ENCODE measurements at regions not wholly inside any gene's neighbourhood (a gene's known extent, or its start where the extent isn't known, plus 50 kb on each side); places are given as distances from the start of the nearest gene placed in this dataset.

GRCh38 chr14:106396999-106397398, 870.6 kb downstream of the TMEM121 start:
- Histone ChIP-seq H3K4ac (replicated peaks; ENCODE audit: insufficient read length, low read depth, low read length) (no peak overlapping the region), H3K56ac (replicated peaks; ENCODE audit: insufficient read length, low read depth, low read length) (no peak overlapping the region), H4K20me1 (replicated peaks in 1 of 2; ENCODE audit: control insufficient read depth in 1 of 2, insufficient read depth in 2 of 2, low read length in 2 of 2) (no peaks in the 10 kb centered on the region), H3K18ac (ENCODE audit: extremely low read depth, low read length) (no peak overlapping the region), H3K9ac (replicated peaks in 1 of 4; ENCODE audit: extremely low read depth in 1 of 4, low read depth in 3 of 4, low read length in 3 of 4) (no peak overlapping the region), H3K23ac (ENCODE audit: insufficient read length) (no peak overlapping the region), H3K79me1 (ENCODE audit: low read depth, low read length) (no peaks in the 10 kb centered on the region), H2AFZ (ENCODE audit: low read length) (no peak overlapping the region), H3K27me3 (replicated peaks in 1 of 4; ENCODE audit: control insufficient read depth in 3 of 4, extremely low read depth in 1 of 4, insufficient read depth in 3 of 4, low read length in 3 of 4) (no peaks in the 10 kb centered on the region), H3K36me3 (ENCODE audit: control insufficient read depth in 2 of 4, insufficient read depth in 4 of 4, low read length in 3 of 4) (no peaks in the 10 kb centered on the region), H2AK5ac (ENCODE audit: low read depth, low read length) (no peak overlapping the region), H2BK5ac (ENCODE audit: low read depth, low read length) (no peak overlapping the region), H3K9me3 (ENCODE audit: insufficient read depth in 2 of 2, low read depth in 1 of 2, low read length in 1 of 2) (peaks cover 41 to 58% of the 10 kb centered on the region in 2 experiments), H4K91ac (replicated peaks; ENCODE audit: insufficient read length, low read length) (no peak overlapping the region), H3K4me2 (ENCODE audit: insufficient read depth in 1 of 2, low read depth in 2 of 2, low read length in 2 of 2) (no peak overlapping the region), H2BK12ac (ENCODE audit: low read depth, low read length) (no peak overlapping the region), H3K79me2 (ENCODE audit: control insufficient read depth in 1 of 2, insufficient read depth in 2 of 2, low read length in 2 of 2) (no peaks in the 10 kb centered on the region), H3K23me2 (ENCODE audit: low read depth, low read length) (no peaks in the 10 kb centered on the region), H4K5ac (ENCODE audit: insufficient read length, low read depth, low read length) (no peak overlapping the region), H2BK15ac (ENCODE audit: low read length) (no peak overlapping the region), H2BK20ac (ENCODE audit: low read length) (no peak overlapping the region), H3K14ac (ENCODE audit: insufficient read length) (no peak overlapping the region), H4K8ac (ENCODE audit: extremely low read depth, insufficient read depth, low read length) (no peak overlapping the region), H3K4me1 (replicated peaks in 1 of 4; ENCODE audit: control insufficient read depth in 3 of 4, insufficient read depth in 4 of 4, low read length in 3 of 4) (no peaks in the 10 kb centered on the region), H3K4me3 (ENCODE audit: extremely low read depth in 1 of 4, insufficient read depth in 2 of 4, low read depth in 3 of 4, low read length in 4 of 4) (no peak overlapping the region), H2BK120ac (replicated peaks; ENCODE audit: low read depth, low read length) (no peak overlapping the region), H3K27ac (ENCODE audit: low read depth, low read length) (no peak overlapping the region)
- 89% methylated on average over 4 of the region's 4 CpGs; no CpG with 5 or more reads in 1 of the 2 experiments for WGBS, 2 experiments (ENCODE audit: extremely low coverage in 1 of 2, insufficient coverage in 1 of 2, insufficient read length in 1 of 2, insufficient replicate concordance in 2 of 2, low coverage in 1 of 2, low lambda C conversion rate in 2 of 2, missing lambda C conversion rate in 1 of 2)
- no peak for DNase-seq (ENCODE audit: low read depth in 1 of 2, low spot score in 2 of 2)
- no peak for FAIRE-seq
- ChIA-PET POLR2A (ENCODE audit: partially characterized antibody) (no interaction called here), CTCF (ENCODE audit: partially characterized antibody) (interaction anchor here (1.2 kb wide), 1 partner anchor 21 kb away, joined by 3 read pairs; no protein-coding TSS in a partner anchor)
- TF ChIP-seq SP1 (IDR thresholded peaks at IDR 0.05; ENCODE audit: low read depth, low read length), result no peak
- no peak for TF ChIP-seq NANOG (IDR thresholded peaks at IDR 0.05; ENCODE audit: insufficient read depth, low read depth, low read length, poor library complexity, severe bottlenecking)
- no peak for TF ChIP-seq KDM5A (IDR thresholded peaks at IDR 0.05; ENCODE audit: low read length)
- TF ChIP-seq CHD2 (IDR thresholded peaks at IDR 0.05; ENCODE audit: low read length), result no peak
- no peak for TF ChIP-seq YY1 (IDR thresholded peaks at IDR 0.05; ENCODE audit: low read depth, low read length)
- TF ChIP-seq FOSL1 (IDR thresholded peaks at IDR 0.05; ENCODE audit: insufficient read depth, low read depth, low read length), result no peak

Measured in H1 (cell line).